Prostate gland (tissue), 2 donors: ENCODE measurements at regions not wholly inside any gene's neighbourhood (a gene's known extent, or its start where the extent isn't known, plus 50 kb on each side); places are given as distances from the start of the nearest gene placed in this dataset.

Experiments
- CTCF ChIP-seq, 4 experiments: fragments of 200-600 bp in 2 of 4; fragments of 450-650 bp in 2 of 4; sonication (generic) in 2 of 4; IDR thresholded peaks; 1 replicate in 3 of 4; 2 replicates in 1 of 4; pipeline ENCODE4 v1.5.1; 2016 to 2019; ENCODE audit warnings: antibody characterized with exemption in 4 of 4, mild to moderate bottlenecking in 2 of 4, moderate library complexity in 2 of 4
- POLR2AphosphoS5 ChIP-seq: sonication (generic); formaldehyde crosslinking; IDR thresholded peaks from one replicate; pipeline ENCODE4 v1.6.1; 2017; ENCODE audit warnings: antibody characterized with exemption

- no peak for TF ChIP-seq CTCF (IDR thresholded peaks at IDR 0.05)
- TF ChIP-seq POLR2AphosphoS5, result no peak
Measured at GRCh38 chr2:8277921-8278571, 403.8 kb upstream of the ID2 start.
